GM19468 (cell line): ENCODE measurements at regions not wholly inside any gene's neighbourhood (a gene's known extent, or its start where the extent isn't known, plus 50 kb on each side); places are given as distances from the start of the nearest gene placed in this dataset.
A peak's percentile ranks its signal among the peaks of the same experiment; 100 is the strongest.
"Not testable (repeated sequence)": the region's sequence is repeated elsewhere in the genome, so short reads cannot be mapped to it uniquely, and the experiment has no call there.

Source experiments
- ATAC-seq: cut with Tn5 transposase; IDR thresholded peaks from one replicate; pipeline ENCODE4 v1.9.1; 2021; ENCODE audit warnings: mild to moderate bottlenecking, moderate library complexity, moderate number of reproducible peaks; ENCODE audit not compliant: unreplicated experiment; ENCODE audit errors: extremely low read depth

- ATAC-seq, result no peak
These were observed 215.5 kb upstream of the LMCD1 start for GRCh38 chr3:8286086-8286485.

GRCh38 chr3:8286749-8287148 lies 214.9 kb upstream of the LMCD1 start:
- no peak for ATAC-seq

- no peak for ATAC-seq
These were observed 211.0 kb upstream of the LMCD1 start for GRCh38 chr3:8290611-8291010.

DNA sequence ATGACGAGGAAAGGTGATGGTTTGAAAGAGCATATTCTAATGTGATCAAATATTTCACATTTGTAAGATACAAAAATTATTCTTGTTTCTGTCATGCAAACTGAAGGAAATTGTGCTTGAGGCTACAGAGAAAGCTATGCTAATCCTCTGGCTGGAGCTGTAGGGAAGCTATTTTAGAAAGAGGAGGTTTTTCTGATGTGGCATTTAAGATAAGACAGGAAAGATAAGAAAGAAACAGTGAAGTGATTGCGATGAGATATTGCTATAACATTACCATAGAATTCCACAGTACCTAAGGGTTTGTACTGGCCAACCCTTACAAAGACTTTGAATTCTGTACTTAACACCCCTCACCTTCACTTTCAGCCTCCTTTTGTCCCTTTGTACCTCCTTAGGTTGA lies 205.2 kb upstream of the LMCD1 start:
- ATAC-seq, result no peak

GRCh38 chr3:8298021-8298954 lies 203.3 kb upstream of the LMCD1 start:
- no peak for ATAC-seq

DNA sequence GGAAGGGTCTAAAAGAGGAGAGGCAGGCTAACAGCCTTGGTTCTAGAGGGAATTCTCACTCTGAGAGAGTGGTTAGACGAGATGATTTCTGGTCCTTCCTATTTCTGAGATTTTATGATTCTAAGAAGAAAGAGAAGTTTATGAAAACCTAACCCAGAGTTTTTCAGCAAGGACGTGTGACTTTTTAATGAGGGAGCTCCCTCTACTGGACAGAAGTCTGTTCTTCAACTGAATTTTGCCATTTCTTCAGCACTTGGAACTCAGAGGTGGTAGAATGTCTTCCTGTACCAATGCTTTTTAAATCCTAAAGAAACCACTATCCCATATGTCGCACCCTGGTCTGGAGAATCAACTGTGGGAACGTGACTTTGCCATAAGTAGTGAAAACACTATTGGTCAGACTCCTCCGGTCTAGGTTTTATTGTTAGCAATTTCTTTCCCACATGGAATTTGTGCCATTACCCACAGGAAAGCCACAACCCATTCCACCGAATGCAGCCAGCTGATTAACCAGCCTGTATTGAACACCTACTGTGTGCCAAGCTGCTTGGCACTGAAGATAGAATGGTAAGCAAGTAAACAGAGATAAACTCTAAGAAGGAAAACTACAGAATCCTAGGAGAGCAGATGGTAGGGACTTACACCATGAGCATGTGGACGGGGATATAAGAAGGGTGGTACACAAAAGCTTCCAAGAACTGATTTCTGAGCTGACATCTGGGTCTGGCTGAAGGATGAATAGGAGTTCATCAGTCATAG lies 199.5 kb upstream of the LMCD1 start:
- ATAC-seq, result peak; percentile 60

GRCh38 chr3:8303466-8303865 lies 198.2 kb upstream of the LMCD1 start:
- no peak for ATAC-seq

DNA sequence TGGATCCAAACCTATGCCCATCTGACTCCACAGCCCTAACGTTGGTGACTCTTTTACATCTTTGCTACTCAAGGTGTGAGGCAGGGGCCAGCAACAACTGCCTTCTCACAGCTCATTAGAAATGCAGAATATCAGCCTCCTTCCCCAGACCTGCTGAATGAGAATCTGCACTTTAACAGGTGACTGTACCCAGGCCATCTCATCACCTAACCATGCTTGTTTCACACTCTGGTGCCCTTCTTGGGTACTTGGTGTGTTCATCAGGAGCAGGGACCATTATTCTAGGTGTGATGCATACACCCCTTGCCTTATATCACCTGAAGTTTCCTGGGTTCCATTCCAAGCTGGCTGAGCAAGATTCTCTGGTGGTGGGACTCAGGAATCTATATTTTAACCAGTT lies 196.3 kb upstream of the LMCD1 start:
- no peak for ATAC-seq

DNA sequence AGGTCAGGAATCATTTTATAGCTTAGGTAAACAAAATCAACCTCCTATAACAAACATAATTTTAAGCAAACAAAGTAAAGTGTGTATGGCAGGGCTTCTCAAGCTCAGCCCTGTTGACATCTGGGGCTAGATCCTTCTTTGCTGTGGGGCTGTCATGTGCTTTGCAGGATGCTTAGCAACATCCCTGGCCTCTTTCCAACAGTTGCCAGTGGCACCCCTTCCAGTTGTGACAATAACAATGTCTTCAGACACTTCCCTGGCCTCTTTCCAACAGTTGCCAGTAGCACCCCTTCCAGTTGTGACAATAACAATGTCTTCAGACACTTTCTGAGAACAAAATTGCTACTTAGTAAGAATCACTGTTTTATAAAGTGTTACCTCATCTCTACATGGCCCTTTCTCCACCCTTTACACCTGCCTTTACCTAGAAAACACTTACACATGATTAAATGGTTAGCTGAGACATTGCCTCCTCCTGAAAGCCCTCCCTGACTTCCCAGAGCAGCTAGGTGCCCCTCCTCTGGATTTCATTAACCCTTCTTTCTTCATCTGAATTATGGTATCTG lies 194.0 kb upstream of the LMCD1 start:
- no peak for ATAC-seq

- ATAC-seq, result no peak
These were observed 190.3 kb upstream of the LMCD1 start for GRCh38 chr3:8311321-8311720.

DNA sequence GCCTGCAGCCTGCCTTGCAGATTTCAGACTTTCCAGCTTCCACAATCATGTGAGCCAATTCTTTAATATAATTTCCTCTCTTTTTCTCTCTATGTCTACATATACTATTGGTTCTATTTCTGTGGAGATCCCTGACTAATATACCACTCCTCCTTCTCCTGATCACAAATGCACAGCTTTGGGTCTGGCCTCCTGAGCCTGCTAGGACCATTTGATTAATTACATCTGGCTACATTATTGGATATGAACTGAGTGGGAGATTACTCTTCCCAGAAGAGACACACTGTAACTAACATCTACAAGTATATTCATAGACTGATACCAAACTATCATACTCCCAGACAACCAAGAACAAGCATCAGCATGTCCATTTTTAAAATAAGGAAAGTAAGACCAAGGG lies 188.9 kb upstream of the LMCD1 start:
- ATAC-seq, result no peak

- no peak for ATAC-seq
These were observed 187.9 kb upstream of the LMCD1 start for GRCh38 chr3:8313560-8314267.

GRCh38 chr3:8315526-8315925 lies 186.1 kb upstream of the LMCD1 start:
- not testable (repeated sequence) for ATAC-seq

DNA sequence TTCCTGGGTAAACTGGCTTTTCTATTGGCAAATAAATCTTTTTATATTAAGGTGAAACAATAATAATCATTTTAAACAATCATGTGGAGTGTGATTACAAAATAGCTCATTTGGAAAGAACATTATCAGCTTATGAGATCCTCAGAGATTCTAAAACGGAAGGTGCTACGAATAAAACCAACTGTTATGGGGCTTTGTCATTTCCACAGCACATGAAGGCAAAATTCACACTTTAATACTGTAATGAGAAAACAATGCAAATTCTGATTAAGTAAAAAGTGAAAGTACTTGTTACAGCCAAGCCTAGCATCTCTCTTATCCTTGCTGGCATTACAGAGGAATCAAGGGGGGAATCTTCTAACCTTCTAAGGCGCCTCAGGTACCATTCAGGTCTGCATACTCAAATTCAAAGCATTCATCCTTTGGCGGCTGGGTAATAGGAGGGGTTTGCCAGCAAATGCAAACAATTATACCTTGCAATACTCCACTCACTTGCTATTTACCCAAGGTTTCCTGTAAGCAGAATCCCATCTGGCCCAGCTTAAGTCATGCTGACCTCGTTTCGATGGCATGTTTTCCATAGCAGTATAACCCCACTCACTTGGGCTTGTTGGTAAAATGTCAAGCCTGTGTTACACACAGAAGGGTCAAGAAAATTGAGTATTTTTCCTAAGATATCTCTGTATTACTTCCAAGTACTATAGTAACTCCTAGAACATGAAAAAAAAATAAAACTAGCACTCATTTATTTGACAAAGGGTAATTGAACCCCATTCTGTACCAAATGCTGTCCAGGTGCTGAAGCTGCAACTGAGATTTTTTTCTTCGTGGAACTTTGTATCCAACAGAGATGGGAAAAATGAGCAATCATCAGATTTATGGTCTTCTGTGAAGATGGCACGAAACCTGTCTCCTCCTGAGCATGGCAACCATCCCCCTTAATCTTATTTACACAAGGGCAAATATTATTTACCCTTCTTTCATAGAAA lies 183.7 kb upstream of the LMCD1 start:
- ATAC-seq, result no peak

GRCh38 chr3:8319935-8320634 lies 181.5 kb upstream of the LMCD1 start:
- no peak for ATAC-seq

DNA sequence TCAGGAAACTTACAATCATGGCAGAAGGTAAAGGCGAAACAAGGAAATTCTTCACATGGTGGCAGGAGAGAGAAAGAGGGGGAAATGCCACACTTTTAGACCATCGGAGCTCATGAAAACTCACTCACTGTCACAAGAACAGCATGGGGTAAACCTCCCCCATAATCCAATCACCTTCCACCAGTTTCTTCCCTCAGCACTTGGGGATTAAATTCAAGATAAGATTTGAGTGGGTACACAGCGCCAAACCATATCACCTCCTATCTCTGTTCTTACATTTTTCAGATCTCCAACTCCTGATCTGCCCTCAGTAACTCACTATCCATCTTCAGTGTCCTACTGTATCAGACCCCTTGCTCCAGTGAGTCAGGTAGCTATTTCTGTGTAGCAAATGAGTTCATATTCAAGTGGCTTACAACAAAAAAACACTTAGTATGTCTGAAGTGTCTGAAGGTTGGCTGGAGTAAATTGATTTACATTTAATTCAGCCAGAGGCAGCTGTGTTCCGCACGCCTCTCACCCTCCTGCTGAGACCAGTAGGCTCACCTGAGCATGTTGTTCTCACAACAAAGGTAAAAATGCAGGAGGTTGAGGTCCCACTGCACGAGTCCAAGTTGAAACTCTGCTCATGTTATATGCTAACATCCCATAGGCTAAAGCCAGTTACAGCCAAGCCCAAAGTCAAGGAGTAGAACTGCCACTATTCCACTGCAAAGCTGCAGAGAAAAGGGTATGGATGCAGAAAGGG lies 180.7 kb upstream of the LMCD1 start:
- no peak for ATAC-seq

GRCh38 chr3:8324747-8325146 lies 176.9 kb upstream of the LMCD1 start:
- peak; percentile 66 for ATAC-seq

GRCh38 chr3:8325306-8325705 lies 176.3 kb upstream of the LMCD1 start:
- ATAC-seq, result no peak
